WTC11 (cell line): ENCODE measurements at regions not wholly inside any gene's neighbourhood (a gene's known extent, or its start where the extent isn't known, plus 50 kb on each side); places are given as distances from the start of the nearest gene placed in this dataset.

Experiments used
- ATF1 ChIP-seq: sonication (generic); formaldehyde crosslinking; IDR thresholded peaks from 2 replicates; pipeline ENCODE4 v1.8.1; 2023; ENCODE audit warnings: mild to moderate bottlenecking, moderate library complexity, missing genetic modification reagents
- ESRRA ChIP-seq: sonication (generic); formaldehyde crosslinking; IDR thresholded peaks from 2 replicates; pipeline ENCODE4 v1.8.1; 2022; ENCODE audit warnings: mild to moderate bottlenecking, missing genetic modification reagents, borderline replicate concordance
- MYBL2 ChIP-seq: sonication (generic); formaldehyde crosslinking; IDR thresholded peaks from 2 replicates; pipeline ENCODE4 v1.8.1; 2023; ENCODE audit warnings: mild to moderate bottlenecking, moderate library complexity, missing genetic modification reagents
- NFE2L1 ChIP-seq: sonication (generic); formaldehyde crosslinking; IDR thresholded peaks from 2 replicates; pipeline ENCODE4 v1.8.1; 2023; ENCODE audit warnings: missing genetic modification reagents
- NR3C1 ChIP-seq: sonication (generic); formaldehyde crosslinking; conservative IDR thresholded peaks from 2 replicates; pipeline ENCODE4 v1.8.1; 2023; ENCODE audit warnings: low read depth, mild to moderate bottlenecking, missing genetic modification reagents
- TEAD4 ChIP-seq: sonication (generic); formaldehyde crosslinking; IDR thresholded peaks from 2 replicates; pipeline ENCODE4 v1.8.0; 2022; ENCODE audit warnings: mild to moderate bottlenecking, missing genetic modification reagents
- TF ChIP-seq, protein P1 (sequence below): sonication (generic); formaldehyde crosslinking; IDR thresholded peaks from 2 replicates; pipeline ENCODE4 v1.8.0; 2022; ENCODE audit warnings: mild to moderate bottlenecking, missing genetic modification reagents
- TF ChIP-seq, protein P2 (sequence below): fragments of 200-600 bp; IDR thresholded peaks from 2 replicates; pipeline ENCODE4 v1.8.0; 2022; ENCODE audit warnings: antibody characterized with exemption
- TF ChIP-seq, protein P3 (sequence below): sonication (generic); formaldehyde crosslinking; IDR thresholded peaks from 2 replicates; pipeline ENCODE4 v1.8.0; 2022; ENCODE audit warnings: mild to moderate bottlenecking, missing genetic modification reagents
- TF ChIP-seq, protein P4 (sequence below): sonication (generic); formaldehyde crosslinking; IDR thresholded peaks from 2 replicates; pipeline ENCODE4 v1.8.1; 2023; ENCODE audit warnings: mild to moderate bottlenecking, missing genetic modification reagents

DNA sequence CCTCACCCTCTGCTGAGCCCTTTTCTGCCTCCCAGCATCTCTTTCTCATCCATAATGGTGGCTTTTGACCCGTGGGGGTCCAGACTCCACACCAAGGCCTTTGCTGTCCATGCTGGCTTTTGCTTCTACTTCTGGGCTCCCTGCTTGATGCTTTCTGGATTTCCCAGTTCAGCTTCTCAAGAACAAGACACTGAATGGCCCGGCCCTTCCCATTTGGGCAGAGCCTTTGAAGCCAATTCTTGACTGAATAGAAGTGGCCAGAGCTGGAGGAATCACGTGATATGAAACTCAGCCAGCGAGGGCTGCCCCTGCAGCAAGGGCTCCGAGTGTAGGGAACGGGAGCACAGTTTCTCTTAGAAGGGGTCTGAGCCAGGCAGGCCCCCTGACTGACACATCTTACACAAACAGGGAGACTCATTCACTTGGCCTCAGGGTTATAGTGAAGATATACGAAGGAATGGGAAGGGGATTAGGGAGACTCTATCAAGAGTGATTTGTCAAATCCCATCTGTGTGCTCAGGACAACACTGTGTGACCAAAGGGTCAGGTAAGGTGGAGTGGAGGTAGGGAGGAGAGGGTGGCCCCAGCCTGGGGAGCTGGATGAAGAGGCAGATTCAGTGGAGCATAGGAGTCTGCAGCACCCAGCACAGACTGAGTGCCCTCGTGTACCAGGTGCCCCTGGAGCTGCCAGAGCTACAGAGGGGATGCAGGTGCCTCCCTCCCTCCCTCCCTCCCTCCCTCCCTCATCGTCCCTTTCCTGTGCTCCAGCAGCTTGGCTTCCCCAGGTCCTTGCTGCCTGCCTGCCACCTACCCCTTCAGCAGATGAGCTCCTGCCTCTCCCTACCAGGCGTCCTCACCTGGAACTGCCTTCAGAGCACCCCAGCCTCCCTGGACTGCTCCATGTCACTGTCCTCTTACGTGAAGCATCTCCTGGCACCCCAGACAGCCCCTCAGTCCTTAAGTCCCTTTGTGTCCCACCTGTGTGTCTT, 106.0 kb downstream of the TRIM29 start:
- no peak for TF ChIP-seq ESRRA (CRISPR knock-in tag)
- TF ChIP-seq MYBL2 (CRISPR knock-in tag), result no peak
- TF ChIP-seq, protein P1, sequence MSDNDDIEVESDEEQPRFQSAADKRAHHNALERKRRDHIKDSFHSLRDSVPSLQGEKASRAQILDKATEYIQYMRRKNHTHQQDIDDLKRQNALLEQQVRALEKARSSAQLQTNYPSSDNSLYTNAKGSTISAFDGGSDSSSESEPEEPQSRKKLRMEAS, result no peak
- no peak for TF ChIP-seq ATF1 (CRISPR knock-in tag)
- TF ChIP-seq NFE2L1, result no peak
- no peak for TF ChIP-seq TEAD4 (CRISPR knock-in tag)
- TF ChIP-seq, protein P2, sequence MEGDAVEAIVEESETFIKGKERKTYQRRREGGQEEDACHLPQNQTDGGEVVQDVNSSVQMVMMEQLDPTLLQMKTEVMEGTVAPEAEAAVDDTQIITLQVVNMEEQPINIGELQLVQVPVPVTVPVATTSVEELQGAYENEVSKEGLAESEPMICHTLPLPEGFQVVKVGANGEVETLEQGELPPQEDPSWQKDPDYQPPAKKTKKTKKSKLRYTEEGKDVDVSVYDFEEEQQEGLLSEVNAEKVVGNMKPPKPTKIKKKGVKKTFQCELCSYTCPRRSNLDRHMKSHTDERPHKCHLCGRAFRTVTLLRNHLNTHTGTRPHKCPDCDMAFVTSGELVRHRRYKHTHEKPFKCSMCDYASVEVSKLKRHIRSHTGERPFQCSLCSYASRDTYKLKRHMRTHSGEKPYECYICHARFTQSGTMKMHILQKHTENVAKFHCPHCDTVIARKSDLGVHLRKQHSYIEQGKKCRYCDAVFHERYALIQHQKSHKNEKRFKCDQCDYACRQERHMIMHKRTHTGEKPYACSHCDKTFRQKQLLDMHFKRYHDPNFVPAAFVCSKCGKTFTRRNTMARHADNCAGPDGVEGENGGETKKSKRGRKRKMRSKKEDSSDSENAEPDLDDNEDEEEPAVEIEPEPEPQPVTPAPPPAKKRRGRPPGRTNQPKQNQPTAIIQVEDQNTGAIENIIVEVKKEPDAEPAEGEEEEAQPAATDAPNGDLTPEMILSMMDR, result no peak
- TF ChIP-seq, protein P3, sequence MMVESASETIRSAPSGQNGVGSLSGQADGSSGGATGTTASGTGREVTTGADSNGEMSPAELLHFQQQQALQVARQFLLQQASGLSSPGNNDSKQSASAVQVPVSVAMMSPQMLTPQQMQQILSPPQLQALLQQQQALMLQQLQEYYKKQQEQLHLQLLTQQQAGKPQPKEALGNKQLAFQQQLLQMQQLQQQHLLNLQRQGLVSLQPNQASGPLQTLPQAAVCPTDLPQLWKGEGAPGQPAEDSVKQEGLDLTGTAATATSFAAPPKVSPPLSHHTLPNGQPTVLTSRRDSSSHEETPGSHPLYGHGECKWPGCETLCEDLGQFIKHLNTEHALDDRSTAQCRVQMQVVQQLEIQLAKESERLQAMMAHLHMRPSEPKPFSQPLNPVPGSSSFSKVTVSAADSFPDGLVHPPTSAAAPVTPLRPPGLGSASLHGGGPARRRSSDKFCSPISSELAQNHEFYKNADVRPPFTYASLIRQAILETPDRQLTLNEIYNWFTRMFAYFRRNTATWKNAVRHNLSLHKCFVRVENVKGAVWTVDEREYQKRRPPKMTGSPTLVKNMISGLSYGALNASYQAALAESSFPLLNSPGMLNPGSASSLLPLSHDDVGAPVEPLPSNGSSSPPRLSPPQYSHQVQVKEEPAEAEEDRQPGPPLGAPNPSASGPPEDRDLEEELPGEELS (CRISPR knock-in tag), result no peak
- TF ChIP-seq, protein P4, sequence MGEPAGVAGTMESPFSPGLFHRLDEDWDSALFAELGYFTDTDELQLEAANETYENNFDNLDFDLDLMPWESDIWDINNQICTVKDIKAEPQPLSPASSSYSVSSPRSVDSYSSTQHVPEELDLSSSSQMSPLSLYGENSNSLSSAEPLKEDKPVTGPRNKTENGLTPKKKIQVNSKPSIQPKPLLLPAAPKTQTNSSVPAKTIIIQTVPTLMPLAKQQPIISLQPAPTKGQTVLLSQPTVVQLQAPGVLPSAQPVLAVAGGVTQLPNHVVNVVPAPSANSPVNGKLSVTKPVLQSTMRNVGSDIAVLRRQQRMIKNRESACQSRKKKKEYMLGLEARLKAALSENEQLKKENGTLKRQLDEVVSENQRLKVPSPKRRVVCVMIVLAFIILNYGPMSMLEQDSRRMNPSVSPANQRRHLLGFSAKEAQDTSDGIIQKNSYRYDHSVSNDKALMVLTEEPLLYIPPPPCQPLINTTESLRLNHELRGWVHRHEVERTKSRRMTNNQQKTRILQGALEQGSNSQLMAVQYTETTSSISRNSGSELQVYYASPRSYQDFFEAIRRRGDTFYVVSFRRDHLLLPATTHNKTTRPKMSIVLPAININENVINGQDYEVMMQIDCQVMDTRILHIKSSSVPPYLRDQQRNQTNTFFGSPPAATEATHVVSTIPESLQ, result no peak
- no peak for TF ChIP-seq NR3C1 (CRISPR knock-in tag)
